ENCODE measurements at regions not wholly inside any gene's neighbourhood (a gene's known extent, or its start where the extent isn't known, plus 50 kb on each side); places are given as distances from the start of the nearest gene placed in this dataset.

DNA sequence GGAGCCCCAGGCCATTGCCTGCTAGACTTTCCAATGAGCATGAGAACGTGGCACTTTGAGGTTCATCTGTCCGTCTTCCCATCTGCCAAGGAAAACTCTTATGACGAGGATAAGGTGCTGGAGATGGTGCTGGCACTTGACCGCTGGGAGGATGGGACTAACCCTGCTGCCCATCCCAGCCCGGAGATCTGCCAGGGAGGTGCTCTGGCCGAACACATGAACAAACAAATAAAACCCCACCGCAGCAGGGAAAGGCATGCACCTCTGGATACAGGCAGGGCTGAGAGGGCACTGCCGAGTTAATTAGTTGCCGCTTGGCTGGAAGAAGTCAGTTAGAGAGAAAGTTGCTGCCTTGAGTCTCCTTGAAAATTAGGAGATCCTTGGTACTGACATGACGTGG is 308.4 kb downstream of the AJAP1 start:
- TF ChIP-seq EZH2 (IDR thresholded peaks at IDR 0.05; ENCODE audit: borderline replicate concordance, low read depth, low read length, severe bottlenecking), result no peak
- TF ChIP-seq, protein P1, sequence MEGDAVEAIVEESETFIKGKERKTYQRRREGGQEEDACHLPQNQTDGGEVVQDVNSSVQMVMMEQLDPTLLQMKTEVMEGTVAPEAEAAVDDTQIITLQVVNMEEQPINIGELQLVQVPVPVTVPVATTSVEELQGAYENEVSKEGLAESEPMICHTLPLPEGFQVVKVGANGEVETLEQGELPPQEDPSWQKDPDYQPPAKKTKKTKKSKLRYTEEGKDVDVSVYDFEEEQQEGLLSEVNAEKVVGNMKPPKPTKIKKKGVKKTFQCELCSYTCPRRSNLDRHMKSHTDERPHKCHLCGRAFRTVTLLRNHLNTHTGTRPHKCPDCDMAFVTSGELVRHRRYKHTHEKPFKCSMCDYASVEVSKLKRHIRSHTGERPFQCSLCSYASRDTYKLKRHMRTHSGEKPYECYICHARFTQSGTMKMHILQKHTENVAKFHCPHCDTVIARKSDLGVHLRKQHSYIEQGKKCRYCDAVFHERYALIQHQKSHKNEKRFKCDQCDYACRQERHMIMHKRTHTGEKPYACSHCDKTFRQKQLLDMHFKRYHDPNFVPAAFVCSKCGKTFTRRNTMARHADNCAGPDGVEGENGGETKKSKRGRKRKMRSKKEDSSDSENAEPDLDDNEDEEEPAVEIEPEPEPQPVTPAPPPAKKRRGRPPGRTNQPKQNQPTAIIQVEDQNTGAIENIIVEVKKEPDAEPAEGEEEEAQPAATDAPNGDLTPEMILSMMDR (IDR thresholded peaks at IDR 0.05; ENCODE audit: borderline replicate concordance, extremely low read depth, low read length, poor library complexity, severe bottlenecking), result no peak
